ENCODE measurements at regions not wholly inside any gene's neighbourhood (a gene's known extent, or its start where the extent isn't known, plus 50 kb on each side); places are given as distances from the start of the nearest gene placed in this dataset.

GRCh38 chr13:80284290-80284689, 56.6 kb downstream of the SPRY2 start:
- DNase-seq (ENCODE audit: low spot score), result no peak

GRCh38 chr13:80278706-80279105, 62.2 kb downstream of the SPRY2 start:
- no peak for DNase-seq (ENCODE audit: low spot score)

- no peak for DNase-seq (ENCODE audit: low spot score)
Measured at GRCh38 chr13:80276371-80277289, 64.3 kb downstream of the SPRY2 start.

GRCh38 chr13:80274643-80275042, 66.3 kb downstream of the SPRY2 start:
- no peak for DNase-seq (ENCODE audit: low spot score)

- DNase-seq (ENCODE audit: low spot score), result no peak
Measured at GRCh38 chr13:80273718-80274117, 67.2 kb downstream of the SPRY2 start.

GRCh38 chr13:80265348-80265747, 75.6 kb downstream of the SPRY2 start:
- DNase-seq (ENCODE audit: low spot score), result no peak

GRCh38 chr13:80263745-80264513, 77.0 kb downstream of the SPRY2 start:
- no peak for DNase-seq (ENCODE audit: low spot score)

GRCh38 chr13:80262051-80262695, 78.8 kb downstream of the SPRY2 start:
- no peak for DNase-seq (ENCODE audit: low spot score)

- no peak for DNase-seq (ENCODE audit: low spot score)
Measured at GRCh38 chr13:80259159-80259558, 81.8 kb downstream of the SPRY2 start.

- DNase-seq (ENCODE audit: low spot score), result no peak
Measured at GRCh38 chr13:80256352-80256932, 84.5 kb downstream of the SPRY2 start.

GRCh38 chr13:80255946-80256345, 85.0 kb downstream of the SPRY2 start:
- DNase-seq (ENCODE audit: low spot score), result no peak

GRCh38 chr13:80251403-80251802, 89.5 kb downstream of the SPRY2 start:
- DNase-seq (ENCODE audit: low spot score), result peak; percentile 40

GRCh38 chr13:80250213-80250810, 90.6 kb downstream of the SPRY2 start:
- DNase-seq (ENCODE audit: low spot score), result no peak

GRCh38 chr13:80249516-80250212, 91.3 kb downstream of the SPRY2 start:
- DNase-seq (ENCODE audit: low spot score), result no peak

GRCh38 chr13:80245162-80245733, 95.7 kb downstream of the SPRY2 start:
- DNase-seq (ENCODE audit: low spot score), result no peak

- DNase-seq (ENCODE audit: low spot score), result no peak
Measured at GRCh38 chr13:80244574-80244973, 96.4 kb downstream of the SPRY2 start.

GRCh38 chr13:80242728-80243427, 98.0 kb downstream of the SPRY2 start:
- no peak for DNase-seq (ENCODE audit: low spot score)

- DNase-seq (ENCODE audit: low spot score), result no peak
Measured at GRCh38 chr13:80239571-80240255, 101.2 kb downstream of the SPRY2 start.

- no peak for DNase-seq (ENCODE audit: low spot score)
Measured at GRCh38 chr13:80239116-80239515, 101.8 kb downstream of the SPRY2 start.

- no peak for DNase-seq (ENCODE audit: low spot score)
Measured at GRCh38 chr13:80237646-80238045, 103.3 kb downstream of the SPRY2 start.
